GM12878 (cell line): ENCODE measurements at regions not wholly inside any gene's neighbourhood (a gene's known extent, or its start where the extent isn't known, plus 50 kb on each side); places are given as distances from the start of the nearest gene placed in this dataset.

Experiments used
- ATAC-seq: fragments of 200-7000 bp; cut with Tn5 transposase; 3 replicates; pipeline ENCODE4 v1.9.1; 2020; ENCODE audit warnings: mild to moderate bottlenecking, moderate library complexity
- BruUV-seq: library from RNA; stranded (reverse); fragments of 400-500 nt; replicated peaks from 2 replicates; lab custom pipeline; 2021; lab: Mats Ljungman, UMichigan
- CTCF ChIA-PET: fragments of 300-600 bp; sonication (Branson Sonifier 250); formaldehyde crosslinking; extraction: SDS; loops from one replicate; lab custom pipeline; 2021; ENCODE audit warnings: inconsistent platforms; lab: Yijun Ruan, JAX
- POLR2A ChIA-PET: fragments of 350-600 bp; formaldehyde crosslinking; extraction: SDS; loops from one replicate; lab custom pipeline; 2021; ENCODE audit warnings: inconsistent platforms; lab: Charles Lee
- RAD21 ChIA-PET: fragments of 300-600 bp; sonication (Branson Sonifier 250); formaldehyde crosslinking; loops from one replicate; lab custom pipeline; 2023; ENCODE audit warnings: antibody characterized with exemption; ENCODE audit not compliant: unreplicated experiment; lab: Charles Lee
- SMC1A ChIA-PET: fragments of 300-600 bp; sonication (Branson Sonifier 250); formaldehyde crosslinking; loops from one replicate; lab custom pipeline; 2023; ENCODE audit not compliant: unreplicated experiment, uncharacterized antibody; lab: Charles Lee
- DNase-seq: peaks from one replicate; pipeline ENCODE4 v3.0.0-alpha.2; 2011; ENCODE audit warnings: low read depth, low spot score
- FAIRE-seq: peaks from 3 replicates; lab custom pipeline; 2011; peaks lifted over from hg19 to GRCh38; lab: Jason Lieb, UNC
- H2AFZ ChIP-seq: 2 replicates; pipeline ENCODE4 v1.6.0; 2011; ENCODE audit warnings: low read depth, low read length, control low read depth; ENCODE audit not compliant: control insufficient read depth
- H3K27ac ChIP-seq: 2 replicates; pipeline ENCODE4 v1.5.1; 2011; ENCODE audit warnings: control low read depth; ENCODE audit not compliant: control insufficient read depth, insufficient read depth
- H3K27me3 ChIP-seq, 2 experiments: replicated peaks in 1 of 2; 2 replicates each; pipeline versions ENCODE4 v1.6.0 to v1.6.1; 2011; ENCODE audit warnings: low read length in 1 of 2; ENCODE audit not compliant: control insufficient read depth in 2 of 2, insufficient read depth in 2 of 2
- H3K36me3 ChIP-seq, 2 experiments: 2 replicates each; pipeline ENCODE4 v1.5.1; 2011; ENCODE audit warnings: low read length in 1 of 2; ENCODE audit not compliant: control insufficient read depth in 2 of 2, insufficient read depth in 2 of 2
- H3K4me1 ChIP-seq: 2 replicates; pipeline ENCODE4 v1.6.1; 2011; ENCODE audit warnings: mild to moderate bottlenecking, low read length, moderate library complexity, mixed read lengths; ENCODE audit not compliant: control insufficient read depth, insufficient read depth
- H3K4me2 ChIP-seq: 2 replicates; pipeline ENCODE4 v1.6.0; 2011; ENCODE audit warnings: control low read depth; ENCODE audit not compliant: control insufficient read depth, insufficient read depth
- H3K4me3 ChIP-seq: fragments of 200-600 bp; sonication (generic); 2 replicates; pipeline ENCODE4 v1.5.1; 2016
- H3K79me2 ChIP-seq: 2 replicates; pipeline ENCODE4 v1.6.0; 2011; ENCODE audit warnings: low read length; ENCODE audit not compliant: control insufficient read depth, insufficient read depth
- H3K9ac ChIP-seq: 2 replicates; pipeline ENCODE4 v1.8.0; 2011; ENCODE audit warnings: low read length, control low read depth, mixed read lengths; ENCODE audit not compliant: control insufficient read depth, insufficient read depth
- H3K9me3 ChIP-seq: replicated peaks from 3 replicates; pipeline ENCODE4 v1.5.1; 2011; ENCODE audit warnings: mild to moderate bottlenecking, low read length; ENCODE audit not compliant: control insufficient read depth, insufficient read depth
- H4K20me1 ChIP-seq: 2 replicates; pipeline ENCODE4 v1.6.0; 2011; ENCODE audit not compliant: control insufficient read depth, insufficient read depth
- CBX3 ChIP-seq: fragments of 200-600 bp; sonication (generic); IDR thresholded peaks from 2 replicates; pipeline ENCODE4 v1.6.1; 2016; ENCODE audit warnings: low read depth, borderline replicate concordance
- CHD2 ChIP-seq: IDR thresholded peaks from 2 replicates; pipeline ENCODE4 v1.6.1; 2011; ENCODE audit warnings: low read depth, low read length, improper control_type of control experiment, borderline replicate concordance
- CREB1 ChIP-seq: IDR thresholded peaks from 2 replicates; pipeline ENCODE4 v1.6.1; 2012; ENCODE audit warnings: low read depth, mild to moderate bottlenecking, inconsistent platforms
- MYB ChIP-seq: fragments of 150-350 bp; IDR thresholded peaks from 2 replicates; pipeline ENCODE4 v1.6.1; 2014; ENCODE audit warnings: mild to moderate bottlenecking, low read depth, low read length, borderline replicate concordance
- NFIC ChIP-seq: IDR thresholded peaks from 2 replicates; pipeline ENCODE4 v1.6.1; 2012; ENCODE audit warnings: low read depth, mild to moderate bottlenecking, inconsistent platforms, low read length, moderate library complexity
- PML ChIP-seq: IDR thresholded peaks from 2 replicates; pipeline ENCODE4 v1.6.1; 2012; ENCODE audit warnings: low read length, inconsistent platforms
- SMC3 ChIP-seq: IDR thresholded peaks from 2 replicates; pipeline ENCODE4 v1.6.1; 2011; ENCODE audit warnings: low read length, improper control_type of control experiment, borderline replicate concordance
- TCF3 ChIP-seq: IDR thresholded peaks from 2 replicates; pipeline ENCODE4 v1.6.1; 2012; ENCODE audit warnings: low read depth, mild to moderate bottlenecking, low read length, borderline replicate concordance; ENCODE audit not compliant: insufficient read depth
- WGBS: methylation state at CpG from one replicate; pipeline ENCODE4 v1.1.6; 2016; ENCODE audit warnings: low lambda C conversion rate; ENCODE audit not compliant: insufficient replicate concordance, insufficient coverage; ENCODE audit errors: missing lambda C conversion rate; 5-methylcytosine and 5-hydroxymethylcytosine counted together
- in situ Hi-C: fragments of 300-500 bp; cut with MboI; formaldehyde crosslinking; loops from 9 replicates; pipeline ENCODE4 v1.14.3; 2018; ENCODE audit warnings: mixed read lengths
- intact Hi-C: fragments of 100-400 bp; cut with micrococcal nuclease; formaldehyde crosslinking; loops from one replicate; pipeline ENCODE4 v1.14.2; 2022; ENCODE audit not compliant: unreplicated experiment

DNA sequence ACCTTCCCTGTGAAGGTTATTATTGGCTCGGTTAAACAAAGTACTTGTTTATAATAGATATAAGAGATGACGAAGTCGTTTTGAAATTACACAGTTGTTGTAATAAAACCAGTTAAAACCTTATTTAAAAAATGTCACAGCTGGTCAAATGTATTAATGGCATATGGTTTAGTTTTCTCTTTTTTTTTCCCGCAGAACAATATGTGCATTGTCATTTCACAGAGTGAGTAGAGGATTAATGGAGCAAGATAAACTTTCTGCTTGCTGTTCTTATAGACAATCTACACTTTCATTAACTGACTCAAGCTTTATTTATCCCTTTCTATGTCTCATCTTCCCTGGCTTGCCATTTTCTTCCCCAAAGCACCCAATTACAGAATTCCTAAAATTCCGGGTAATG is 404.3 kb upstream of the NPVF start (continued):
- TF ChIP-seq CREB1 = no peak

DNA sequence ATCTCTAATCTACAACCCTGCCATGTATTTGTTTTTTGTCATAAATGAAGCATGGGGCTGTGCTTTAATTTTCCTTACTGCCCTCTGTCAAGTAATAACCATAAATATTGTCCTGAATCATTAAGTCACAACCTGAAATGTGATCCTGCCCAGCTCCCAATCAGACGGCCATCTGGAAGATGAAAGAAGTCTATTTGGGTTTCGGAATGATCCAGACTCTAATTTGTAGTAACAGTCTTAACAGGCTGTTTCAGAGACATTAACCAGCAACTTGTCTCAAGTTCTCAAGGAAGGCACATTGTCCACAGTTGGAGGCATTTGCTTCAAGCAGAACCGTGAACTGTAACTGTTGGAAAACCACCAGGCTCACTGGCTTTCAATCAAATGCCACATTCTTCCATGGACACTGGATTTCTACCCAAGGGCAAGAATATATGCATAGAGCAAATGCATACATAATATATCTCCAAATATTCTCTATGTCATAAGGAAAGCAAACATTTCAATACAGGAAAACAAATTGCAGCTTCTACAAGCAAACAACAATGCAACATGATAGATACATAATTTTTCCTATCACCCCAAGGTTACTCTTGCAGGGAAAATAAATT is 405.2 kb upstream of the NPVF start:
- SMC1A ChIA-PET = no interaction called here
- no peak overlapping the region for H3K27ac ChIP-seq
- H3K4me3 ChIP-seq = no peak overlapping the region
- H3K79me2 ChIP-seq = no peaks in the 10 kb centered on the region
- no peak overlapping the region for H3K4me2 ChIP-seq
- no peak for ATAC-seq
- in situ Hi-C loops = loop anchor here (5.0 kb wide), 1 partner anchor 51 kb away; no protein-coding TSS in a partner anchor
- H3K9me3 ChIP-seq = no peaks in the 10 kb centered on the region
- no peaks in the 10 kb centered on the region; a peak in 2 of 4 replicates for H3K27me3 ChIP-seq
- H2AFZ ChIP-seq = no peak overlapping the region
- no peak overlapping the region for H3K9ac ChIP-seq
- H4K20me1 ChIP-seq = no peaks in the 10 kb centered on the region
- RAD21 ChIA-PET = no interaction called here
- H3K36me3 ChIP-seq = no peaks in the 10 kb centered on the region
- CTCF ChIA-PET = interaction anchor here (1.4 kb wide), 1 partner anchor 12 kb away, joined by 3 read pairs; no protein-coding TSS in a partner anchor
- no TSS peak for BruUV-seq
- intact Hi-C loops = no loop called here
- no peaks in the 10 kb centered on the region for H3K4me1 ChIP-seq
- DNase-seq = no peak
- POLR2A ChIA-PET = no interaction called here
- 21% methylated on average over 3 of the region's 3 CpGs for WGBS
- TF ChIP-seq TCF3 (no peak), CBX3 (no peak), SMC3 (no peak), PML (no peak), NFIC (no peak), MYB (no peak), CHD2 (no peak)
- FAIRE-seq = no peak
